ENCODE measurements at regions not wholly inside any gene's neighbourhood (a gene's known extent, or its start where the extent isn't known, plus 50 kb on each side); places are given as distances from the start of the nearest gene placed in this dataset.

GRCh38 chr2:212708355-212708754, 169.8 kb upstream of the ERBB4 start:
- in situ Hi-C loops (cut with MboI) = no loop called here
- TF ChIP-seq EZH2phosphoT487 (IDR thresholded peaks at IDR 0.05; ENCODE audit: insufficient read depth, low read depth) (no peak), EZH2 (IDR thresholded peaks at IDR 0.05; ENCODE audit: insufficient read depth, poor library complexity, severe bottlenecking) (no peak)
- no peaks in the 10 kb centered on the region for H3K36me3 ChIP-seq (ENCODE audit: low read depth)
- peak overlapping the region; percentile 58 for H3K27ac ChIP-seq
- H3K9me2 ChIP-seq (ENCODE audit: insufficient read depth) = no peaks in the 10 kb centered on the region
- no peak overlapping the region for H3K9ac ChIP-seq
- H3K27me3 ChIP-seq (replicated peaks; ENCODE audit: insufficient read depth) = no peaks in the 10 kb centered on the region
- H3K4me2 ChIP-seq (ENCODE audit: unreplicated experiment) = no peak overlapping the region
- peak overlapping the region; percentile 50; the same call in 1 of the 2 replicates for H2AFZ ChIP-seq
- H3K79me2 ChIP-seq (ENCODE audit: insufficient read depth) = no peaks in the 10 kb centered on the region
- no peak overlapping the region for H3K4me3 ChIP-seq
- H3K4me1 ChIP-seq (ENCODE audit: insufficient read depth) = peaks cover 41% of the 10 kb centered on the region
- DNase-seq = peak; percentile 86
- H4K20me1 ChIP-seq (ENCODE audit: insufficient read depth) = no peaks in the 10 kb centered on the region
- H3K9me3 ChIP-seq (ENCODE audit: low read depth) = no peaks in the 10 kb centered on the region
- H3F3A ChIP-seq (ENCODE audit: insufficient read depth) = peaks cover 42% of the 10 kb centered on the region
- 2 to 6% methylated on average over 2 of the region's 2 CpGs for WGBS, 2 experiments (ENCODE audit: low coverage in 1 of 2, low lambda C conversion rate in 2 of 2, missing lambda C conversion rate in 2 of 2)

- Histone ChIP-seq H3K4me3 (no peak overlapping the region), H3K4me1 (ENCODE audit: insufficient read depth) (no peaks in the 10 kb centered on the region), H3K27me3 (replicated peaks; ENCODE audit: insufficient read depth) (no peaks in the 10 kb centered on the region), H3K9me3 (ENCODE audit: low read depth) (no peaks in the 10 kb centered on the region), H3K27ac (no peak overlapping the region), H3F3A (ENCODE audit: insufficient read depth) (no peaks in the 10 kb centered on the region), H2AFZ (no peak overlapping the region), H3K9ac (no peak overlapping the region), H4K20me1 (ENCODE audit: insufficient read depth) (no peaks in the 10 kb centered on the region), H3K36me3 (ENCODE audit: low read depth) (no peaks in the 10 kb centered on the region), H3K79me2 (ENCODE audit: insufficient read depth) (no peaks in the 10 kb centered on the region), H3K4me2 (ENCODE audit: unreplicated experiment) (no peak overlapping the region), H3K9me2 (ENCODE audit: insufficient read depth) (no peaks in the 10 kb centered on the region)
- in situ Hi-C loops (cut with MboI) = no loop called here
- WGBS, 2 experiments (ENCODE audit: low coverage in 1 of 2, low lambda C conversion rate in 2 of 2, missing lambda C conversion rate in 2 of 2) = 76% methylated on average over 1 of the region's 1 CpG
- TF ChIP-seq EZH2phosphoT487 (IDR thresholded peaks at IDR 0.05; ENCODE audit: insufficient read depth, low read depth) (no peak), EZH2 (IDR thresholded peaks at IDR 0.05; ENCODE audit: insufficient read depth, poor library complexity, severe bottlenecking) (no peak)
- DNase-seq = no peak
Observed at GRCh38 chr2:212695426-212695825, 156.8 kb upstream of the ERBB4 start.

GRCh38 chr2:212694398-212694797, 155.8 kb upstream of the ERBB4 start:
- Histone ChIP-seq H3K9me3 (ENCODE audit: low read depth) (no peaks in the 10 kb centered on the region), H3K79me2 (ENCODE audit: insufficient read depth) (no peaks in the 10 kb centered on the region), H2AFZ (peak overlapping the region; percentile 50), H4K20me1 (ENCODE audit: insufficient read depth) (no peaks in the 10 kb centered on the region), H3K4me3 (no peak overlapping the region), H3K27me3 (replicated peaks; ENCODE audit: insufficient read depth) (no peaks in the 10 kb centered on the region), H3K9ac (no peak overlapping the region), H3K4me1 (ENCODE audit: insufficient read depth) (no peaks in the 10 kb centered on the region), H3F3A (ENCODE audit: insufficient read depth) (no peaks in the 10 kb centered on the region), H3K9me2 (ENCODE audit: insufficient read depth) (no peaks in the 10 kb centered on the region), H3K4me2 (ENCODE audit: unreplicated experiment) (no peak overlapping the region), H3K27ac (no peak overlapping the region), H3K36me3 (ENCODE audit: low read depth) (no peaks in the 10 kb centered on the region)
- DNase-seq = no peak
- TF ChIP-seq EZH2phosphoT487 (IDR thresholded peaks at IDR 0.05; ENCODE audit: insufficient read depth, low read depth) = no peak
- no peak for TF ChIP-seq EZH2 (IDR thresholded peaks at IDR 0.05; ENCODE audit: insufficient read depth, poor library complexity, severe bottlenecking)
- in situ Hi-C loops (cut with MboI) = no loop called here
- 63 to 66% methylated on average over 3 of the region's 3 CpGs for WGBS, 2 experiments (ENCODE audit: low coverage in 1 of 2, low lambda C conversion rate in 2 of 2, missing lambda C conversion rate in 2 of 2)

- Histone ChIP-seq H3K9ac (no peak overlapping the region), H3K9me3 (ENCODE audit: low read depth) (no peaks in the 10 kb centered on the region), H3K79me2 (ENCODE audit: insufficient read depth) (no peaks in the 10 kb centered on the region), H3F3A (ENCODE audit: insufficient read depth) (no peaks in the 10 kb centered on the region), H3K4me1 (ENCODE audit: insufficient read depth) (no peaks in the 10 kb centered on the region), H2AFZ (no peak overlapping the region), H4K20me1 (ENCODE audit: insufficient read depth) (no peaks in the 10 kb centered on the region), H3K27me3 (replicated peaks; ENCODE audit: insufficient read depth) (no peaks in the 10 kb centered on the region), H3K9me2 (ENCODE audit: insufficient read depth) (no peaks in the 10 kb centered on the region), H3K4me2 (ENCODE audit: unreplicated experiment) (no peak overlapping the region), H3K27ac (no peak overlapping the region), H3K36me3 (ENCODE audit: low read depth) (no peaks in the 10 kb centered on the region), H3K4me3 (no peak overlapping the region)
- TF ChIP-seq EZH2 (IDR thresholded peaks at IDR 0.05; ENCODE audit: insufficient read depth, poor library complexity, severe bottlenecking) (no peak), EZH2phosphoT487 (IDR thresholded peaks at IDR 0.05; ENCODE audit: insufficient read depth, low read depth) (no peak)
- in situ Hi-C loops (cut with MboI) = no loop called here
- DNase-seq = no peak
- 66 to 73% methylated on average over 3 of the region's 3 CpGs for WGBS, 2 experiments (ENCODE audit: low coverage in 1 of 2, low lambda C conversion rate in 2 of 2, missing lambda C conversion rate in 2 of 2)
Observed at GRCh38 chr2:212692466-212692865, 153.9 kb upstream of the ERBB4 start.
